GM23248 (cell line): ENCODE measurements at regions not wholly inside any gene's neighbourhood (a gene's known extent, or its start where the extent isn't known, plus 50 kb on each side); places are given as distances from the start of the nearest gene placed in this dataset.
"Not testable (repeated sequence)": the region's sequence is repeated elsewhere in the genome, so short reads cannot be mapped to it uniquely, and the experiment has no call there.

Experiments used
- DNase-seq: peaks from one replicate; pipeline ENCODE4 v3.0.0-alpha.2; 2015
- H2AFZ ChIP-seq: fragments of 200-600 bp; sonication (generic); 2 replicates; pipeline ENCODE4 v1.6.1; 2016; ENCODE audit warnings: antibody characterized with exemption
- H3F3A ChIP-seq: fragments of 200-600 bp; sonication (generic); 2 replicates; pipeline ENCODE4 v1.6.1; 2016; ENCODE audit warnings: mild to moderate bottlenecking, antibody characterized with exemption, mixed run types; ENCODE audit not compliant: insufficient read depth
- H3K27ac ChIP-seq: fragments of 200-600 bp; sonication (generic); 2 replicates; pipeline ENCODE4 v1.5.1; 2016; ENCODE audit warnings: mild to moderate bottlenecking
- H3K27me3 ChIP-seq: fragments of 200-600 bp; sonication (generic); replicated peaks from 2 replicates; pipeline ENCODE4 v1.6.1; 2016; ENCODE audit warnings: mild to moderate bottlenecking; ENCODE audit not compliant: insufficient read depth
- H3K36me3 ChIP-seq: fragments of 200-600 bp; sonication (generic); 2 replicates; pipeline ENCODE4 v1.6.1; 2016; ENCODE audit warnings: low read depth, mild to moderate bottlenecking
- H3K4me1 ChIP-seq: fragments of 200-600 bp; sonication (generic); 2 replicates; pipeline ENCODE4 v1.6.1; 2016; ENCODE audit warnings: mild to moderate bottlenecking; ENCODE audit not compliant: insufficient read depth
- H3K4me2 ChIP-seq: fragments of 200-600 bp; sonication (generic); one replicate; pipeline ENCODE4 v1.6.1; 2016; ENCODE audit warnings: mild to moderate bottlenecking; ENCODE audit not compliant: unreplicated experiment
- H3K4me3 ChIP-seq: fragments of 200-600 bp; sonication (generic); 2 replicates; pipeline ENCODE4 v1.5.1; 2016; ENCODE audit warnings: mild to moderate bottlenecking
- H3K79me2 ChIP-seq: fragments of 200-600 bp; sonication (generic); 2 replicates; pipeline ENCODE4 v1.6.1; 2016; ENCODE audit warnings: mild to moderate bottlenecking; ENCODE audit not compliant: insufficient read depth
- H3K9ac ChIP-seq: fragments of 200-600 bp; sonication (generic); 2 replicates; pipeline ENCODE4 v1.6.1; 2016; ENCODE audit warnings: mild to moderate bottlenecking
- H3K9me2 ChIP-seq: fragments of 200-600 bp; sonication (generic); 2 replicates; pipeline ENCODE4 v1.6.1; 2016; ENCODE audit warnings: mixed run types, mild to moderate bottlenecking, moderate library complexity; ENCODE audit not compliant: insufficient read depth
- H3K9me3 ChIP-seq: fragments of 200-600 bp; sonication (generic); one replicate; pipeline ENCODE4 v1.6.1; 2017; ENCODE audit warnings: low read depth
- H4K20me1 ChIP-seq: fragments of 200-600 bp; sonication (generic); 2 replicates; pipeline ENCODE4 v1.6.0; 2016; ENCODE audit not compliant: insufficient read depth
- EZH2 ChIP-seq: fragments of 200-600 bp; sonication (generic); IDR thresholded peaks from 2 replicates; pipeline ENCODE4 v1.6.1; 2018; ENCODE audit warnings: antibody characterized with exemption, mild to moderate bottlenecking; ENCODE audit not compliant: insufficient read depth, poor library complexity, severe bottlenecking
- EZH2phosphoT487 ChIP-seq: fragments of 200-600 bp; sonication (generic); IDR thresholded peaks from 2 replicates; pipeline ENCODE4 v1.6.1; 2018; ENCODE audit warnings: antibody characterized with exemption, moderate library complexity, mild to moderate bottlenecking, low read depth; ENCODE audit not compliant: insufficient read depth
- whole genome bisulfite sequencing, 2 experiments: methylation state at CpG; one replicate each; pipeline ENCODE4 v1.1.6; 2015 to 2017; ENCODE audit warnings: low lambda C conversion rate in 2 of 2, low coverage in 1 of 2; ENCODE audit errors: missing lambda C conversion rate in 2 of 2; 5-methylcytosine and 5-hydroxymethylcytosine counted together
- in situ Hi-C: fragments of 300-500 bp; cut with MboI; formaldehyde crosslinking; loops from 2 replicates; pipeline ENCODE4 v1.15.0; 2020

- in situ Hi-C loops: no loop called here
- TF ChIP-seq EZH2phosphoT487 (no peak), EZH2 (no peak)
- H3K27me3 ChIP-seq: no peaks in the 10 kb centered on the region
These were observed 736.7 kb downstream of the NSUN3 start for GRCh38 chr3:94799420-94800060.

GRCh38 chr3:94811836-94812235, 749.0 kb downstream of the NSUN3 start:
- TF ChIP-seq EZH2 (no peak), EZH2phosphoT487 (no peak)
- no peaks in the 10 kb centered on the region for H3K79me2 ChIP-seq
- no peaks in the 10 kb centered on the region for H3K9me2 ChIP-seq
- no peaks in the 10 kb centered on the region for H3K4me1 ChIP-seq
- no peaks in the 10 kb centered on the region for H4K20me1 ChIP-seq
- no peaks in the 10 kb centered on the region for H3K27me3 ChIP-seq
- H3F3A ChIP-seq: no peaks in the 10 kb centered on the region
- H3K36me3 ChIP-seq: no peaks in the 10 kb centered on the region
- no peak overlapping the region for H3K4me3 ChIP-seq
- in situ Hi-C loops: no loop called here
- no peak overlapping the region for H3K4me2 ChIP-seq
- no peak overlapping the region for H3K9ac ChIP-seq
- H2AFZ ChIP-seq: no peak overlapping the region
- whole genome bisulfite sequencing, 2 experiments: 22% methylated on average over 2 of the region's 2 CpGs
- no peak overlapping the region for H3K27ac ChIP-seq
- H3K9me3 ChIP-seq: no peaks in the 10 kb centered on the region
- DNase-seq: no peak

More at GRCh38 chr3:94799420-94800060, 736.7 kb downstream of the NSUN3 start:
- H3K4me3 ChIP-seq: no peak overlapping the region
- no peaks in the 10 kb centered on the region for H3K4me1 ChIP-seq
- H3K9ac ChIP-seq: no peak overlapping the region
- H3K9me3 ChIP-seq: no peaks in the 10 kb centered on the region
- H4K20me1 ChIP-seq: no peaks in the 10 kb centered on the region
- no peaks in the 10 kb centered on the region for H3K79me2 ChIP-seq
- H3K9me2 ChIP-seq: no peaks in the 10 kb centered on the region
- no peaks in the 10 kb centered on the region for H3F3A ChIP-seq
- no peak overlapping the region for H3K4me2 ChIP-seq
- 14 to 15% methylated on average over 1 of the region's 1 CpG for WGBS, 2 experiments
- H2AFZ ChIP-seq: no peak overlapping the region
- DNase-seq: no peak
- no peak overlapping the region for H3K27ac ChIP-seq
- H3K36me3 ChIP-seq: no peaks in the 10 kb centered on the region

- H3K4me3 ChIP-seq: no peak overlapping the region
- no peaks in the 10 kb centered on the region for H4K20me1 ChIP-seq
- 0% methylated on average over 1 of the region's 1 CpG for WGBS, 2 experiments
- no peaks in the 10 kb centered on the region for H3K9me2 ChIP-seq
- TF ChIP-seq EZH2 (no peak), EZH2phosphoT487 (no peak)
- in situ Hi-C loops: no loop called here
- H3K4me2 ChIP-seq: no peak overlapping the region
- no peaks in the 10 kb centered on the region for H3K4me1 ChIP-seq
- H3K27ac ChIP-seq: no peak overlapping the region
- no peaks in the 10 kb centered on the region for H3F3A ChIP-seq
- no peak overlapping the region for H3K9ac ChIP-seq
- H3K79me2 ChIP-seq: no peaks in the 10 kb centered on the region
- H3K27me3 ChIP-seq: no peaks in the 10 kb centered on the region
- no peaks in the 10 kb centered on the region for H3K9me3 ChIP-seq
- no peak for DNase-seq
- H2AFZ ChIP-seq: no peak overlapping the region
- no peaks in the 10 kb centered on the region for H3K36me3 ChIP-seq
These were observed 758.4 kb downstream of the NSUN3 start for GRCh38 chr3:94821241-94821640.

GRCh38 chr3:94822298-94822697, 759.4 kb downstream of the NSUN3 start:
- no peak overlapping the region for H3K4me3 ChIP-seq
- WGBS, 2 experiments: 3 to 7% methylated on average over 2 of the region's 2 CpGs
- no peak overlapping the region for H3K4me2 ChIP-seq
- H3K27ac ChIP-seq: no peak overlapping the region
- H3K9me3 ChIP-seq: no peaks in the 10 kb centered on the region
- H3K79me2 ChIP-seq: no peaks in the 10 kb centered on the region
- H3F3A ChIP-seq: no peaks in the 10 kb centered on the region
- no peaks in the 10 kb centered on the region for H4K20me1 ChIP-seq
- in situ Hi-C loops: no loop called here
- DNase-seq: no peak
- no peak overlapping the region for H2AFZ ChIP-seq
- H3K9me2 ChIP-seq: no peaks in the 10 kb centered on the region
- H3K36me3 ChIP-seq: no peaks in the 10 kb centered on the region
- no peaks in the 10 kb centered on the region for H3K4me1 ChIP-seq
- H3K27me3 ChIP-seq: no peaks in the 10 kb centered on the region
- no peak for TF ChIP-seq EZH2
- no peak for TF ChIP-seq EZH2phosphoT487
- no peak overlapping the region for H3K9ac ChIP-seq

- H3K27ac ChIP-seq, H3K4me2 ChIP-seq, H3F3A ChIP-seq, H3K9me3 ChIP-seq, in situ Hi-C loops, H3K27me3 ChIP-seq, H3K4me1 ChIP-seq, H3K9ac ChIP-seq, H4K20me1 ChIP-seq, H3K36me3 ChIP-seq, H3K79me2 ChIP-seq, H3K9me2 ChIP-seq, H3K4me3 ChIP-seq, H2AFZ ChIP-seq, DNase-seq: not testable (repeated sequence)
- 46 to 59% methylated on average over 10 of the region's 10 CpGs for WGBS, 2 experiments
These were observed 783.4 kb downstream of the NSUN3 start for GRCh38 chr3:94846251-94846650.
